ENCODE measurements at regions not wholly inside any gene's neighbourhood (a gene's known extent, or its start where the extent isn't known, plus 50 kb on each side); places are given as distances from the start of the nearest gene placed in this dataset.

- H3K27me3 ChIP-seq (ENCODE audit: insufficient read depth, low read length), result no peaks in the 10 kb centered on the region; the same call in 1 of the 2 replicates
- no peak for ATAC-seq
- H3K4me1 ChIP-seq (ENCODE audit: control insufficient read depth in 1 of 2, insufficient read depth in 2 of 2, low read length in 2 of 2), result no peaks in the 10 kb centered on the region
- H3K36me3 ChIP-seq (ENCODE audit: control insufficient read depth in 1 of 2, insufficient read depth in 2 of 2, low read length in 2 of 2), result no peaks in the 10 kb centered on the region
- no peak overlapping the region for H2AFZ ChIP-seq (ENCODE audit: low read depth, low read length, poor library complexity, severe bottlenecking)
- no peaks in the 10 kb centered on the region for H3K79me2 ChIP-seq (ENCODE audit: insufficient read depth, low read length)
- H3K27ac ChIP-seq (ENCODE audit: low read depth, low read length), result no peak overlapping the region
- H3K4me2 ChIP-seq (ENCODE audit: low read length), result no peak overlapping the region
- H4K20me1 ChIP-seq (ENCODE audit: insufficient read depth), result no peaks in the 10 kb centered on the region
- intact Hi-C loops (cut with micrococcal nuclease), result no loop called here
- TF ChIP-seq ELF1 (IDR thresholded peaks at IDR 0.05; ENCODE audit: borderline replicate concordance, low read depth), result no peak
- TF ChIP-seq POLR2A (IDR thresholded peaks at IDR 0.05; ENCODE audit: borderline replicate concordance, extremely low read depth, insufficient read depth, insufficient read length), result no peak
- TF ChIP-seq MAX (IDR thresholded peaks at IDR 0.05), result no peak
- TF ChIP-seq RAD21 (IDR thresholded peaks at IDR 0.05; ENCODE audit: low read depth), result no peak
- TF ChIP-seq FOSL1 (IDR thresholded peaks at IDR 0.05; ENCODE audit: low read depth), result no peak
- TF ChIP-seq EGR1 (IDR thresholded peaks at IDR 0.05; ENCODE audit: low read depth), result no peak
- TF ChIP-seq SRF (IDR thresholded peaks at IDR 0.05; ENCODE audit: low read depth), result no peak
- TF ChIP-seq EZH2 (IDR thresholded peaks at IDR 0.05), result no peak
- TF ChIP-seq ZFX (IDR thresholded peaks at IDR 0.05), result no peak
- TF ChIP-seq SP1 (IDR thresholded peaks at IDR 0.05; ENCODE audit: low read depth), result no peak
- TF ChIP-seq EZH2phosphoT487 (IDR thresholded peaks at IDR 0.05; ENCODE audit: borderline replicate concordance), result no peak
- H3K4me3 ChIP-seq (replicated peaks in 1 of 2; ENCODE audit: low read depth in 1 of 2, low read length in 2 of 2), result no peak overlapping the region
- no peaks in the 10 kb centered on the region for H3K9me3 ChIP-seq (ENCODE audit: control insufficient read depth in 1 of 2, insufficient read depth in 1 of 2, low read depth in 1 of 2, low read length in 2 of 2)
- ChIA-PET CTCF (no interaction called here), RAD21 (ENCODE audit: low non-redundant PET in 1 of 2, low total read pairs in 2 of 2, uncharacterized antibody in 2 of 2, unreplicated experiment in 2 of 2) (no interaction called here), POLR2A (no interaction called here)
- H3K9me2 ChIP-seq (ENCODE audit: insufficient read depth), result no peaks in the 10 kb centered on the region
- H3K9ac ChIP-seq (ENCODE audit: low read length), result no peak overlapping the region
- DNase-seq (ENCODE audit: low read depth, low spot score), result no peak
- no TSS peak for BruUV-seq (replicated peaks)
Measured at GRCh38 chr11:95413761-95414160, 182.8 kb upstream of the SESN3 start.

GRCh38 chr11:95413021-95413420, 182.0 kb upstream of the SESN3 start:
- ChIA-PET POLR2A (no interaction called here), RAD21 (ENCODE audit: low non-redundant PET in 1 of 2, low total read pairs in 2 of 2, uncharacterized antibody in 2 of 2, unreplicated experiment in 2 of 2) (no interaction called here), CTCF (no interaction called here)
- no peak overlapping the region for H3K9ac ChIP-seq (ENCODE audit: low read length)
- H3K36me3 ChIP-seq (ENCODE audit: control insufficient read depth in 1 of 2, insufficient read depth in 2 of 2, low read length in 2 of 2), result no peaks in the 10 kb centered on the region
- H3K4me3 ChIP-seq (replicated peaks in 1 of 2; ENCODE audit: low read depth in 1 of 2, low read length in 2 of 2), result no peak overlapping the region
- H3K9me2 ChIP-seq (ENCODE audit: insufficient read depth), result no peaks in the 10 kb centered on the region
- no peaks in the 10 kb centered on the region for H3K4me1 ChIP-seq (ENCODE audit: control insufficient read depth in 1 of 2, insufficient read depth in 2 of 2, low read length in 2 of 2)
- ATAC-seq, result no peak
- TF ChIP-seq TCF7L2 (IDR thresholded peaks at IDR 0.05; ENCODE audit: borderline replicate concordance, extremely low read depth, insufficient read depth, insufficient read length), result no peak
- TF ChIP-seq CEBPB (IDR thresholded peaks at IDR 0.05; ENCODE audit: low read depth), result no peak
- no peak for TF ChIP-seq ZBTB33 (IDR thresholded peaks at IDR 0.05; ENCODE audit: extremely low read depth, insufficient replicate concordance, low read length)
- TF ChIP-seq JUND (IDR thresholded peaks at IDR 0.05), result no peak
- no peak for TF ChIP-seq ATF3 (IDR thresholded peaks at IDR 0.05)
- DNase-seq (ENCODE audit: low read depth, low spot score), result no peak
- no peak overlapping the region for H3K27ac ChIP-seq (ENCODE audit: low read depth, low read length)
- H2AFZ ChIP-seq (ENCODE audit: low read depth, low read length, poor library complexity, severe bottlenecking), result no peak overlapping the region
- intact Hi-C loops (cut with micrococcal nuclease), result no loop called here
- H4K20me1 ChIP-seq (ENCODE audit: insufficient read depth), result no peaks in the 10 kb centered on the region
- no peaks in the 10 kb centered on the region for H3K9me3 ChIP-seq (ENCODE audit: control insufficient read depth in 1 of 2, insufficient read depth in 1 of 2, low read depth in 1 of 2, low read length in 2 of 2)
- BruUV-seq (replicated peaks), result no TSS peak
- H3K27me3 ChIP-seq (ENCODE audit: insufficient read depth, low read length), result no peaks in the 10 kb centered on the region; the same call in 1 of the 2 replicates
- no peak overlapping the region for H3K4me2 ChIP-seq (ENCODE audit: low read length)
- H3K79me2 ChIP-seq (ENCODE audit: insufficient read depth, low read length), result no peaks in the 10 kb centered on the region

Data from HCT116 (cell line).